ENCODE measurements at regions not wholly inside any gene's neighbourhood (a gene's known extent, or its start where the extent isn't known, plus 50 kb on each side); places are given as distances from the start of the nearest gene placed in this dataset.

DNA sequence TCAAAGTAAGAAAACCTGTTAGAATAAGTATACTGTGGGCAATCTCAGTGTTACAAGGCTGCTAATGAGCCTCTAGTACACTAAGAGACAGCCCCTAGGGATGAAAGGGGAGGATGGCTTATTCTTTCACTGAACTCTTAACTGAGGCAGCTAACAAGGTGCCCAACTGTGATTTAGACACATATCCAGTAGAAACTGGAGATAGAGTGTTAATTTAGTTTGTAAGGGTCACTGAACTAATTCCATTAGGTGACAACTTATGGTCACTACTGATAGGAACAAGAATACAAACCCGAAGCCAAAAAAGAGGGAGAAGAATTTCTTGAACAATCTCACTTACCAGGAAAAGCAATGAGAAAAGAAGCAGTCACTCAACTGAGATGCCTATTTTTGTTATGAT, 1010.6 kb downstream of the PCDH9 start:
- DNase-seq (ENCODE audit: low spot score): no peak
- in situ Hi-C loops (cut with MboI; ENCODE audit: low pct_unique_long_range_greater_than_20kb, low sequenced_read_pairs, unreplicated experiment): no loop called here
- TF ChIP-seq, protein P1, sequence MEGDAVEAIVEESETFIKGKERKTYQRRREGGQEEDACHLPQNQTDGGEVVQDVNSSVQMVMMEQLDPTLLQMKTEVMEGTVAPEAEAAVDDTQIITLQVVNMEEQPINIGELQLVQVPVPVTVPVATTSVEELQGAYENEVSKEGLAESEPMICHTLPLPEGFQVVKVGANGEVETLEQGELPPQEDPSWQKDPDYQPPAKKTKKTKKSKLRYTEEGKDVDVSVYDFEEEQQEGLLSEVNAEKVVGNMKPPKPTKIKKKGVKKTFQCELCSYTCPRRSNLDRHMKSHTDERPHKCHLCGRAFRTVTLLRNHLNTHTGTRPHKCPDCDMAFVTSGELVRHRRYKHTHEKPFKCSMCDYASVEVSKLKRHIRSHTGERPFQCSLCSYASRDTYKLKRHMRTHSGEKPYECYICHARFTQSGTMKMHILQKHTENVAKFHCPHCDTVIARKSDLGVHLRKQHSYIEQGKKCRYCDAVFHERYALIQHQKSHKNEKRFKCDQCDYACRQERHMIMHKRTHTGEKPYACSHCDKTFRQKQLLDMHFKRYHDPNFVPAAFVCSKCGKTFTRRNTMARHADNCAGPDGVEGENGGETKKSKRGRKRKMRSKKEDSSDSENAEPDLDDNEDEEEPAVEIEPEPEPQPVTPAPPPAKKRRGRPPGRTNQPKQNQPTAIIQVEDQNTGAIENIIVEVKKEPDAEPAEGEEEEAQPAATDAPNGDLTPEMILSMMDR (IDR thresholded peaks at IDR 0.05; ENCODE audit: extremely low read depth, insufficient read depth, missing control alignments): no peak

DNA sequence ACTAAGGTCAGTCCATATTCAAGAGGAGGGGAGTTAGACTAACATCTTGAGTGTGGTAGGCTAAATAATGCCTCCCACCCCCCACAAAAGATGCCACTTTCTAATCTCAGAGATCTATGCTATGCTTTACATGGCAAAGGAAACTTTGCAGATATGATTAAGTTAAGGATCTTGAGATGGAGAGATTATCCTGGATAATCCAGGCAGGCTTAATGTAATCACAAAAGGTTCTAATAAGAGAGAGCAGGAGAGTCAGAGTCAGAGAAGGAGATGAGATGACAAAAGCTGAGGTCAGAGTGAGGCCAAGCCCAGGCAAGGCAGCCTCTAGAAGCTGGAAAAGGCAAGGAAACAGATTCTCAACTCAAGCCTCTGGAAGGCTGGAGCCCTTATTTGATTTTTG, 1011.6 kb downstream of the PCDH9 start:
- no peak for DNase-seq (ENCODE audit: low spot score)
- TF ChIP-seq, protein P1 (IDR thresholded peaks at IDR 0.05; ENCODE audit: extremely low read depth, insufficient read depth, missing control alignments): no peak
- in situ Hi-C loops (cut with MboI; ENCODE audit: low pct_unique_long_range_greater_than_20kb, low sequenced_read_pairs, unreplicated experiment): no loop called here

GRCh38 chr13:66216728-66217127, 1013.4 kb downstream of the PCDH9 start:
- TF ChIP-seq, protein P1 (IDR thresholded peaks at IDR 0.05; ENCODE audit: extremely low read depth, insufficient read depth, missing control alignments): no peak
- no peak for DNase-seq (ENCODE audit: low spot score)
- in situ Hi-C loops (cut with MboI; ENCODE audit: low pct_unique_long_range_greater_than_20kb, low sequenced_read_pairs, unreplicated experiment): no loop called here

DNA sequence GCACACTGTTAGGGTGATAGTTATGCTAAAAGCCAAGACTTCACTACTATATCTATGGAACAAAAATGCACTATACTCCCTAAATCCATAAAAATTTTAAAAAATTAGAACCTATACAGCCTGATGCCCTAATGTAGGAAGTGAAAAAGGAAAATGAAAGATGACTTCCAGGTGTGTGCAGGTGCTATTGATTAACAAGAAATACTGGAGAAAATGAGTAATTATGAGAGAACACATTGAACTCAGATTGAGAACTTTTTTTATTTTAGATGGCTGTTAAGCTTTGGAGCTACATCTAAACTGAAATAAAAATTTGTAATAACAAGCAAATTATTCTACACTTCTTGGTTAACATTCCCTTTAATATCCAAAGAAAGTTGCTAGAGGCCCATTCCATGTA, 1015.7 kb downstream of the PCDH9 start:
- DNase-seq (ENCODE audit: low spot score): no peak
- TF ChIP-seq, protein P1 (IDR thresholded peaks at IDR 0.05; ENCODE audit: extremely low read depth, insufficient read depth, missing control alignments): no peak
- in situ Hi-C loops (cut with MboI; ENCODE audit: low pct_unique_long_range_greater_than_20kb, low sequenced_read_pairs, unreplicated experiment): no loop called here

- TF ChIP-seq, protein P1 (IDR thresholded peaks at IDR 0.05; ENCODE audit: extremely low read depth, insufficient read depth, missing control alignments): no peak
- DNase-seq (ENCODE audit: low spot score): no peak
- in situ Hi-C loops (cut with MboI; ENCODE audit: low pct_unique_long_range_greater_than_20kb, low sequenced_read_pairs, unreplicated experiment): no loop called here
Observed at GRCh38 chr13:66212511-66212910, 1017.6 kb downstream of the PCDH9 start.

DNA sequence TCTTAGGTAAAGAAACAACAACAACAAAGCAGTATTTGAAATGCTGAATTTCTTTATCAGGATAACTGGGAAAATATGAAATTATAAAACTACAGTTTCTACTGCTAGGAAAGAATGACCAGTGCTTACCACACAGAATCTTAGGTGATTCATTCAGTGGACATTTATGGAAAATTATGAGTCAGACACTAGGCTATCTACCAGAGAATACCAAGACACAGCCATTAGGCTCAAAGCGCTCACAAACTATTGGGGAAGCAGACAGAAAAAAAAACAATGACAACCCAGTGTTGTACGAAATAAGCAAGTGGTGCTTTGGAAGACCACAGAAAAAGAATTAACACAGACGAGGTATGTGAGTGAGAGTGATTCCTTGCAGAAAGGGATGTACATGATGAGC, 1019.5 kb downstream of the PCDH9 start:
- DNase-seq (ENCODE audit: low spot score): no peak
- TF ChIP-seq, protein P1 (IDR thresholded peaks at IDR 0.05; ENCODE audit: extremely low read depth, insufficient read depth, missing control alignments): no peak
- in situ Hi-C loops (cut with MboI; ENCODE audit: low pct_unique_long_range_greater_than_20kb, low sequenced_read_pairs, unreplicated experiment): no loop called here

DNA sequence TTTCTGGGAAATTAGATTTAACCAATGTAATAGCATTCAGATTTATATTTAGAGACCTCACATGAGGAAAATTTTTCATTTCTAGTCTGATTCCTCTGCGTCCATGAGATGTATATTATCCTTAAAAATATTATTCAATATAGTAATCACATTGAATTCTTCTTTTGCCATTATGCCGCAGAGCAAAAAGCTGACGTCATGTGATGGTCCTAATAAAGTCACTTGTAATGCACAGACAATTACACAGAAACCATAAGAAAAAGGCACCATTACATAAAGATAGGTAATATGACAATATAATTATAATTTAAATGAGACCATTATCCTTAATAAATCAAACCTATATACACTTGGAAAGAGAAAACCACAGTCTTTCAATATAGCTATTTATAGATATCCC, 1021.5 kb downstream of the PCDH9 start:
- no peak for DNase-seq (ENCODE audit: low spot score)
- TF ChIP-seq, protein P1 (IDR thresholded peaks at IDR 0.05; ENCODE audit: extremely low read depth, insufficient read depth, missing control alignments): no peak
- in situ Hi-C loops (cut with MboI; ENCODE audit: low pct_unique_long_range_greater_than_20kb, low sequenced_read_pairs, unreplicated experiment): no loop called here

Data from GM13977 (cell line).